Activated CD4-positive, alpha-beta memory T cell treated with anti-CD3 and anti-CD28 coated beads for 36 hours (primary cell): ENCODE measurements at regions not wholly inside any gene's neighbourhood (a gene's known extent, or its start where the extent isn't known, plus 50 kb on each side); places are given as distances from the start of the nearest gene placed in this dataset.

Experiments
- CTCF ChIA-PET: fragments of 350-600 bp; sonication (Branson Sonifier 250); formaldehyde crosslinking; loops from one replicate; lab custom pipeline; 2021; ENCODE audit warnings: antibody characterized with exemption, inconsistent platforms; lab: Charles Lee
- POLR2A ChIA-PET: fragments of 350-600 bp; sonication (Branson Sonifier 250); formaldehyde crosslinking; loops from one replicate; lab custom pipeline; 2021; ENCODE audit warnings: antibody characterized with exemption; lab: Charles Lee
- DNase-seq: peaks from one replicate; pipeline ENCODE4 v3.0.0-alpha.2; 2020
- H3K27ac Mint-ChIP-seq: one replicate; pipeline ENCODE4 v1.8.0; 2021; ENCODE audit warnings: mixed read lengths
- H3K27me3 Mint-ChIP-seq: one replicate; pipeline ENCODE4 v1.8.0; 2021; ENCODE audit warnings: mixed read lengths
- H3K36me3 Mint-ChIP-seq: one replicate; pipeline ENCODE4 v1.8.0; 2021; ENCODE audit warnings: mixed read lengths
- H3K4me1 Mint-ChIP-seq: one replicate; pipeline ENCODE4 v1.8.0; 2021; ENCODE audit warnings: low read depth, mixed read lengths
- H3K4me3 Mint-ChIP-seq: one replicate; pipeline ENCODE4 v1.8.0; 2021; ENCODE audit warnings: mild to moderate bottlenecking, mixed read lengths
- H3K9me3 Mint-ChIP-seq: one replicate; pipeline ENCODE4 v1.8.0; 2021; ENCODE audit warnings: mixed read lengths
- intact Hi-C: fragments of 100-400 bp; cut with micrococcal nuclease; formaldehyde crosslinking; loops from one replicate; pipeline ENCODE4 v1.15.1; 2023

DNA sequence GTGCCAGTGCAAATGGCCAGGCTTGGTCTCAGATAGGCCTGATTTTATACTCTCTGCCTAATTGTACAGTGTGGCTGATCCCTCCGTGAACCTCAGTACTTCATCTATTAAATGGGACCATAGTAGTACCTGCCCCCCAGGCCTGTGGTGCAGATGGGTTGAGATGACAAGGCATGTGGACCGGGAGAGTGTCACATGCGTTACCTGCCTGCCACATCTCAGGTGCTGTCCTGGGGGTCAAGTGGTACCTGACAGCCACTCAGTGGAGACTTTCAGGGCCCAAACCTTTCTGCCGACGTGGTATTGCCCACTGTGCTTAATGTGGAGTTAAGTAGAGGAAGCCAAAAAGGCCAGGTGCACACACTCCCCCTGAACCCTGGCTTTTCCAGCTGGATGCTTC is 197.3 kb downstream of the FOXD2 start:
- intact Hi-C loops = no loop called here
- H3K27ac Mint-ChIP-seq = no peak overlapping the region
- H3K4me1 Mint-ChIP-seq = no peaks in the 10 kb centered on the region
- H3K36me3 Mint-ChIP-seq = no peaks in the 10 kb centered on the region
- no peak overlapping the region for H3K4me3 Mint-ChIP-seq
- no peak for DNase-seq
- no peaks in the 10 kb centered on the region for H3K9me3 Mint-ChIP-seq
- POLR2A ChIA-PET = no interaction called here
- CTCF ChIA-PET = no interaction called here
- peaks cover 7% of the 10 kb centered on the region for H3K27me3 Mint-ChIP-seq

DNA sequence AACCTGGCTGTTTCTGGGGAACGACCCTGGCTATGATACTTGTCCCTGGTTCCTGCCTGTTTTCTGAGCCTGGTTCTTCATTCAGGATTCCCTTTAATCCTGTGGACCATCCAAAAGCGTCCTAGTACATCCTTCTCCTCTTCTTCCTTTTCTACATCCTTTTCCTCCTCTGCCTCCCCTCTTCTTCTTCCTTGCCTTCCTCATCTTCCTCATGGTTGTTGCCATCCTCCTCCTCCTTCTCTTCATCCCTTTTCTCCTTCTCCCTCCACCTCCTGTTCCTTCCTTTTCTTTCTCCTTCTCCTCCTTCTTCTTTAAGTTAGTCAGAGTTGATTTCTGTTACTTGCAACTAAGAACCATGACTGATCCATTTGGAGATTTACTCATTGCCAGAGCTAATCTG is 197.8 kb downstream of the FOXD2 start:
- Mint-ChIP-seq H3K27me3 (peaks cover 7% of the 10 kb centered on the region), H3K36me3 (no peaks in the 10 kb centered on the region), H3K4me3 (no peak overlapping the region), H3K4me1 (no peaks in the 10 kb centered on the region), H3K9me3 (no peaks in the 10 kb centered on the region), H3K27ac (no peak overlapping the region)
- intact Hi-C loops = no loop called here
- ChIA-PET CTCF (interaction anchor here (0.6 kb wide), 1 partner anchor 460 kb away, joined by 3 read pairs; no protein-coding TSS in a partner anchor), POLR2A (no interaction called here)
- DNase-seq = no peak

DNA sequence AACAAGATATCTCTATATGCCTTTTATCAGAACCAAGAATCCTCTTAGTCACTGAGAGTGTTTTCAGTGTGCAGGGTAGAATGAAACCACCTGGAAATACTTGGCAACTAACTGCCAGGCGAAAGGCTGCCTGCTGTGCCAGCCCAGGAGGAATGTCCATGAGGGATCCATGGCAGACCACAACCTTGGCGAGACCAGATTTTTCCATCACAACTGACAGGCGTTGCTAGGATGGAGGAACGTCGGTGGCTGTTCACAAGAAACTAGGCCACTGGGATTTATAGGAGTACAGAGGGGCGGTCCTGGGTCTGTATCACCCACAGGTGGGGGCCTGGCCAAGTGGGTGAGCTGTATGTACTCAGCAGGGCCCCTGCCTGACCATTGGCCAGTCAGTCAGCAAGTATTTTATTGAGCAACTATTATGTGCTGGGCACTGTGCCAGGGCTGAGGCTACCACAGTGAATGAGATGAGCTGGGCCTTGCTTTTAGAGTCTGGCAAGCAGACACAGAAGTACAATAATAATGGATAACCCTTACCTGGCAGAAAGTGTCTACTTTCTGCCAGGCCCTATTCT is 199.4 kb downstream of the FOXD2 start:
- Mint-ChIP-seq H3K27ac (no peak overlapping the region), H3K36me3 (no peaks in the 10 kb centered on the region), H3K27me3 (peaks cover 7% of the 10 kb centered on the region), H3K9me3 (no peaks in the 10 kb centered on the region), H3K4me3 (no peak overlapping the region), H3K4me1 (no peaks in the 10 kb centered on the region)
- POLR2A ChIA-PET = no interaction called here
- intact Hi-C loops = no loop called here
- no peak for DNase-seq
- CTCF ChIA-PET = no interaction called here

DNA sequence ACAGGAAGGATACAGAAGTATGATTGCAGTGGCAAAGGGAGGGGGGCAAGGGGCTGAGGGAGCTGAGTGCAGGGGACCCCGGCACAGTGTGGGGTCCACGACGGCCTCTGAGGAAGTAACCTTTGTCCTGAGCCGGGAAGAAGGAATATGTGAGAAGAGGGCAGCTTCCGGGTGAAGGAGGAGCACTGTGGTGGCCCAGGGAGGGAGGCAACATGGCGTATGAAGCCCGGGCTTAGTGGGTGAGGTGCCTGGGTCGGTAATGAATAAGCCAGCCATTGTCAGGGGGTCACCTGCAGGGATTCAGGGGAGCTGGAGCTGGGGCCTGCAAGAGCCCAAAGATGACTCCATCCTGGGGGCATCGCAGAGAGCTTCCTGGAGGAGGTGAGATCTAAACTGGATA is 200.4 kb downstream of the FOXD2 start:
- Mint-ChIP-seq H3K36me3 (no peaks in the 10 kb centered on the region), H3K4me3 (no peak overlapping the region), H3K9me3 (no peaks in the 10 kb centered on the region), H3K27ac (no peak overlapping the region), H3K4me1 (no peaks in the 10 kb centered on the region), H3K27me3 (peaks cover 12% of the 10 kb centered on the region)
- CTCF ChIA-PET = no interaction called here
- intact Hi-C loops = no loop called here
- POLR2A ChIA-PET = no interaction called here
- DNase-seq = no peak

DNA sequence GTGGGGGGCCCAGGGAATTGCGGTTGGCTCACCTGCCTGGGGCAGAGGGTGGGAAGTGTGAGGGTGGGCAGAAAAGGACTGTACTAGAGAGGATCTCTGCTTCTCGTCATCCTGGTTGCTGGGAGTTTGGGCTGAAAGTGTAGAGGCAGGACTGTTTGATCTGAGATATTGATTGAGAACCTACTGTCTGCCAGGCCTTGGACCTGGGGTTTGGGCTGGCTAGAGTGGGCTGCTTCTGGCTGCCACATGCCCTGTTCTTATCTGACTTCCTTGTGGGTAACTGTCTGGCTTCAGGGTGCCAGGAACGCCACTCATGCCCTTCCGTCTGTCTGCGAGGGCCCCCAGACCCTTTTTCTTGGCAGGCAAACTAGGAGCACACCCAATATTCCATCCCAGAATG is 200.9 kb downstream of the FOXD2 start:
- CTCF ChIA-PET = no interaction called here
- H3K27ac Mint-ChIP-seq = no peak overlapping the region
- POLR2A ChIA-PET = no interaction called here

DNA sequence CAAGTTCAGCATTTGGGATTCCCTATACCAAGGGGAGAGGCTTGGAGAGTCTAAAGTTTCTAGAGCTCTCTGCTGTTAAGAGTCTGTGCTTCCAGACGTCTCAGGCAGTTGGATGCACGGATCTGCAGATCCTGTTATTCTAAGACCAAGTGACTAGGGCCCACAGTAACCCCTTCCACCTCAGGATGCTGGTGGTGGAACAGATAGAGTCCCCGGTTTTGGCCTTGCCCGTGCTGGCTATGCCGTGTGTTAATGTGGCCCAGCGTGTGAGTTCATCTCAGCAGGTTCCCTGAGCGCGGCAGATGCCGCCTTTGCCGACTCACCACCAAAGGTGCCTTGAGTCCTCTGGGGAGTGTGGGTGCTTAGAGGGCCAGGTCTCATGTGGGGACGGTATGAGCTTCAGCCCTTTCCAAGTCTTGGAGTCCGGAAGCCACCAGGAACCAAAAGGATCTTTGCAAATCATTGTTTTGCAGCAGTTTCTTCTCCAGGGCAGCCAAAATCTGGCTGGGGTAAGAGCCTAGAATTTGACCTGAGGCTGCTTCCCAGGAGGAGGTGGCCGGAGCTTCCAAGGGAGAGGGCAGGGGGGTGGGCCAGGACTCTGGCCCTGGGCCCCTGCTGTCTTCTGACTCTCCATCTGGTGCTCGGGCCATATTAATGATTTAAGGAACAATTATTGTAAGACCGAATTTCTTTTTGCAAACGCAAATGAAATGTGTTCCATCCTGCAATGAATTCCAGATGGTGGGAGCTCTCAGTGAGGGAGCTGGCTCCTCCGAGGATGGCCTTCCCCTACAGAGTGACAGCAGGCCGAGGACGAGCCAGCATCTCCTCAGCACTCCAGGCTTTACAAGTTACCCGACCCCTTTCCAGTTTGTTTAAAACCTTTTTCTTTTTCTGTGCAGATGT is 205.7 kb downstream of the FOXD2 start:
- ChIA-PET CTCF (no interaction called here), POLR2A (no interaction called here)
- Mint-ChIP-seq H3K4me3 (no peak overlapping the region), H3K4me1 (no peaks in the 10 kb centered on the region), H3K27ac (no peak overlapping the region), H3K36me3 (no peaks in the 10 kb centered on the region), H3K27me3 (peaks cover 13% of the 10 kb centered on the region), H3K9me3 (no peaks in the 10 kb centered on the region)
- DNase-seq = no peak
- intact Hi-C loops = no loop called here

More for the DNA sequence above, 200.9 kb downstream of the FOXD2 start:
- Mint-ChIP-seq H3K4me1 (no peaks in the 10 kb centered on the region), H3K36me3 (no peaks in the 10 kb centered on the region), H3K27me3 (peaks cover 12% of the 10 kb centered on the region), H3K4me3 (no peak overlapping the region), H3K9me3 (no peaks in the 10 kb centered on the region)
- intact Hi-C loops = no loop called here
- DNase-seq = no peak

DNA sequence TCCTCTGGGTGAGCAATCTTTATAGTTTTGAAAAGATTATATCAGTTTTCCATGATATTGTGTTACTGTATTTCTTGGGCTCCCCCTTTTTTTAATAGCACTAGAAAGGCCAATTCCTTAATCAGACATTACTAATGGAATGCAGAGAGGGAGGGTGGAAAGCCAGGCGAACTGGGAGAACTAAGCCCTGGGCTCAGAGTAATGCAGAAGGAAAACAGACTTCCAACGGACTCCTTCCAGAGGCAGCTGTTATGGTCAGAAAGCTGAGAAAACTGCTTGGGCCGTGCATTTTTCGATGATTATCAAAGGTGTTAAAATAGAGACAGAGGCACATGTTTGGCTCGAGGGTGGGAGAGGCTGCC is 206.3 kb downstream of the FOXD2 start:
- ChIA-PET POLR2A (no interaction called here), CTCF (no interaction called here)
- no peak for DNase-seq
- Mint-ChIP-seq H3K4me3 (no peak overlapping the region), H3K27me3 (peaks cover 13% of the 10 kb centered on the region), H3K4me1 (no peaks in the 10 kb centered on the region), H3K27ac (no peak overlapping the region), H3K36me3 (no peaks in the 10 kb centered on the region), H3K9me3 (no peaks in the 10 kb centered on the region)
- intact Hi-C loops = no loop called here

DNA sequence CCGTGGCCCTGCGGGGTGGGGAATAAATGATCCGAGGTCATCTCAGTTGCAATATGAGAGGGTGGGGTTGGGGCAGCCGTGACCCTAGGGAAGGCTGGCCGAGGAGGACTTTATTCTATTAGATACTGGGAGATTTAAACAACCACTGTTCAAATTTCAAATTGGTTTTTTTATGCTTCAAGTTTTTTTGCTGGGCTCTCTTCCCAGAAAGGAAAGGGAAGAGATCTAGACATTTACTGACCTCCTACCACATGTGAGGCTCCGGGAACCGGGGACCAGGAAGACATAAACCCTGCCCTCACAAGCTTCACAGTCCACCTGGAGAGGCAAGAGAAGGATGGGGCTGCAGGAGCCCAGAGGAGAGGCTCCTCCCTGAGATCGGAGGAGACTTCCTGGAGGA is 207.3 kb downstream of the FOXD2 start:
- Mint-ChIP-seq H3K9me3 (no peaks in the 10 kb centered on the region), H3K36me3 (no peaks in the 10 kb centered on the region), H3K4me1 (no peaks in the 10 kb centered on the region), H3K27ac (no peak overlapping the region), H3K27me3 (peaks cover 9% of the 10 kb centered on the region), H3K4me3 (no peak overlapping the region)
- ChIA-PET POLR2A (no interaction called here), CTCF (no interaction called here)
- intact Hi-C loops = no loop called here
- no peak for DNase-seq

DNA sequence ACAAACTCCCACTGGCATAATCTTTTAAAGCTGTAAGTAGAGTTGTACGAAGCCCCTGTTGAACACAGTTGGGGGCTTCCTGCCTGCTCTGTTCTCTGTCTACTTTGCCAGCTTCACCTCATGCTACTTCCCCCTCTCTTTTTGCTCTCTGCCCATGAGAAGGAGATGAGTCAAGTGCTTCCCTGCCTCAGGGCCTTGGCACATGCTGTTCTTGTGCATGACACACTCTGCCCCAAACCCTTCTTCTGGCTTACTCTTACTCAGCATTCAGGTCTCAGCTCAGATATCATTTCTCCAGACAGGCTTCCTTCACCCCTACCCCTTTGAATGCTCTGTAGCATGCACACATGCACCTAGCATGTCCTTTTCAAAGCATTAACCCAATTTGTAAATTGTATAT is 208.8 kb downstream of the FOXD2 start:
- ChIA-PET POLR2A (no interaction called here), CTCF (no interaction called here)
- H3K27ac Mint-ChIP-seq = no peak overlapping the region
- no peaks in the 10 kb centered on the region for H3K4me1 Mint-ChIP-seq
- DNase-seq = no peak
- intact Hi-C loops = no loop called here
- H3K4me3 Mint-ChIP-seq = no peak overlapping the region
- H3K27me3 Mint-ChIP-seq = peaks cover 9% of the 10 kb centered on the region
- H3K36me3 Mint-ChIP-seq = no peaks in the 10 kb centered on the region
- H3K9me3 Mint-ChIP-seq = no peaks in the 10 kb centered on the region

DNA sequence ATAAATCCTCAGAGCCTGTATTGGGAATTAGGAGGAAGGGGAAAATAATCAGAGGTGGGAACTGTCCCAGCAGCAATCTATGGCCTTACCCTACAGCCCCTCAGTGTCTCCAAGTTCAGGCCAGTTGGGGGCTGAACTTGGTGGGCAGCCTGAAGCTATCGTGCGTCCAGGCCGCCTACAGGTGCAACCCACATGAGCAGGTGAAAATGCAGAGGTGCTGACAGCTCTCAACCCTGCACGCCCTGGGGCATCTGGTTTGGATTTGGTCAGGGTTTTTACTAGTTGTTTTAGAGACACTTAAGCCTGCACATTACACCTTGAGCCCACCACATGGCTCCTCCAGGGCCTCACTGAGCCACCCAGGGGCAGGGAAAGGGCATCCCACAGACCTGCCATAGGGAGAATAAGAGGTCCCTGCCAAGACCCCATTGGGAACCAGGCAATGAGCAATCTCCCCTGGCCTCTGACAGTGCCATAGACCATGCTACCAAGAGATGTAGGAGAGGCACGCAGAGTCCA is 209.5 kb downstream of the FOXD2 start:
- intact Hi-C loops = no loop called here
- H3K27me3 Mint-ChIP-seq = peaks cover 7% of the 10 kb centered on the region
- POLR2A ChIA-PET = no interaction called here

DNA sequence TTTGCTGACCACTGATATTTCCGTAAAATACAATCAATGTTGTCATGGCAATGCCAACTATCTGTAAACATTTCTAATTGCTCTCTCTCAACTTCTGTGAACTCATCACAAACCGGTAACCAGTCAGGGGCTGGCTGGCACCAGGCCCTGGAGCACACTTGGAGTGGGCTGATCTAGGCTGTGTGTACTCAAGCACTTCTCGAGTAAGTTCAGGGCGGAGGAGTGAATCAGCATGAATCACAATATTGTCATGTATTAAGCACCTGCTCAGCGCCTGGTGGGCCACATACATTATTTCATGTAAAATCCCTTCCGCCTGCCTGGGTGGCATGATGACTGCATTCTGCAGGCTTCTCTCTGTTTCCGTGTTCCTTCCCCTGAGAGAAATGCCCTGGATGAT is 212.4 kb downstream of the FOXD2 start:
- ChIA-PET POLR2A (no interaction called here), CTCF (no interaction called here)
- Mint-ChIP-seq H3K4me3 (no peak overlapping the region), H3K4me1 (no peaks in the 10 kb centered on the region), H3K9me3 (no peaks in the 10 kb centered on the region), H3K36me3 (no peaks in the 10 kb centered on the region), H3K27me3 (peaks cover 13% of the 10 kb centered on the region), H3K27ac (no peak overlapping the region)
- intact Hi-C loops = no loop called here
- DNase-seq = no peak

More for the DNA sequence above, 209.5 kb downstream of the FOXD2 start:
- no peak overlapping the region for H3K27ac Mint-ChIP-seq
- DNase-seq = no peak
- H3K36me3 Mint-ChIP-seq = no peaks in the 10 kb centered on the region
- H3K9me3 Mint-ChIP-seq = no peaks in the 10 kb centered on the region
- CTCF ChIA-PET = no interaction called here
- no peaks in the 10 kb centered on the region for H3K4me1 Mint-ChIP-seq
- H3K4me3 Mint-ChIP-seq = no peak overlapping the region

DNA sequence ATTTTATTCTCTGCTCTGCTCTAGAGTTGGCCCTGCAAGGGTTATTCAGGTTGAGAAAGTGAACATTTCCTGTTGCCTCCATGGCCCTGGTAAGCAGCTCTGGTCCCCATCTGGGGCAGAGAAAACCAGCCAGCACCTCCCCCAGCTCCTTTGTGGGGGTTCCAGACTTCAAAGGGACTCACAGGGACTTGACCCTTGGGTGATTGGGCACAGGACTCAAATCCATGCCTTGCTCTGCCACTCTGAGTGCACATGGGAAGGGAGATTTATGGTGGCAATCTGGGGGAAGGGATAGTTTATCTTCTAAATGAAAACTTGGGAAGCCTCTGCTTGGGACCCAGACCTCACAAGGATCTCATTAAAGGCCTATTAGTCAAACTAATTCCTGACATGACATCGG is 212.8 kb downstream of the FOXD2 start:
- DNase-seq = no peak
- Mint-ChIP-seq H3K9me3 (no peaks in the 10 kb centered on the region), H3K36me3 (no peaks in the 10 kb centered on the region), H3K27ac (no peak overlapping the region), H3K27me3 (peaks cover 14% of the 10 kb centered on the region), H3K4me1 (no peaks in the 10 kb centered on the region), H3K4me3 (no peak overlapping the region)
- intact Hi-C loops = no loop called here
- ChIA-PET POLR2A (no interaction called here), CTCF (interaction anchor here (0.7 kb wide), 1 partner anchor 214 kb away, joined by 3 read pairs; no protein-coding TSS in a partner anchor)
